A549 (cell line): ENCODE measurements at regions not wholly inside any gene's neighbourhood (a gene's known extent, or its start where the extent isn't known, plus 50 kb on each side); places are given as distances from the start of the nearest gene placed in this dataset.

Experiments
- ATAC-seq, 2 experiments: fragments of 200-7000 bp in 1 of 2; fragments of >200 bp in 1 of 2; cut with Nextera tagmentation in 1 of 2; cut with Tn5 transposase in 1 of 2; 3 replicates each; pipeline versions ENCODE4 v1.8.0 to v1.9.1; 2018 to 2020; ENCODE audit warnings: mild to moderate bottlenecking in 1 of 2, moderate library complexity in 1 of 2
- CTCF ChIA-PET: fragments of 300-600 bp; sonication (Branson Sonifier 250); formaldehyde crosslinking; extraction: SDS; loops from one replicate; lab custom pipeline; 2021; ENCODE audit warnings: antibody characterized with exemption, inconsistent platforms; lab: Yijun Ruan, JAX
- POLR2A ChIA-PET: fragments of 350-600 bp; formaldehyde crosslinking; extraction: SDS; loops from one replicate; lab custom pipeline; 2021; ENCODE audit warnings: antibody characterized with exemption, inconsistent platforms; lab: Yijun Ruan, JAX
- DNase-seq, 2 experiments: peaks; one replicate each; pipeline versions ENCODE4 v3.0.0 to v3.0.0-alpha.2; 2011 to 2016; ENCODE audit warnings: low read depth in 1 of 2, low spot score in 1 of 2
- FAIRE-seq: peaks from 2 replicates; lab custom pipeline; 2011; peaks lifted over from hg19 to GRCh38; lab: Jason Lieb, UNC
- H3K27ac ChIP-seq, 2 experiments: fragments of >200 bp; sonication (Bioruptor Twin); formaldehyde crosslinking; 3 replicates each; pipeline ENCODE4 v1.5.1; 2016 to 2017
- H3K4me1 ChIP-seq: fragments of >200 bp; sonication (Bioruptor Twin); formaldehyde crosslinking; 3 replicates; pipeline ENCODE4 v1.6.1; 2016
- H3K4me2 ChIP-seq: fragments of >200 bp; sonication (Bioruptor Twin); formaldehyde crosslinking; 3 replicates; pipeline ENCODE4 v1.6.1; 2016
- H3K4me3 ChIP-seq: fragments of >200 bp; sonication (Bioruptor Twin); formaldehyde crosslinking; 3 replicates; pipeline ENCODE4 v1.5.1; 2016
- H3K9me3 ChIP-seq: fragments of >200 bp; sonication (Bioruptor Twin); formaldehyde crosslinking; 3 replicates; pipeline ENCODE4 v1.6.1; 2016
- ESRRA ChIP-seq: fragments of 150-350 bp; IDR thresholded peaks from 2 replicates; pipeline ENCODE4 v1.6.1; 2014; ENCODE audit warnings: mild to moderate bottlenecking, low read length, borderline replicate concordance
- FOSL2 ChIP-seq, 2 experiments: fragments of 450-650 bp in 1 of 2; fragments of >200 bp in 1 of 2; sonication (Bioruptor Twin) in 1 of 2; formaldehyde crosslinking; IDR thresholded peaks; 2 replicates each; pipeline versions ENCODE4 v1.5.0 to v1.6.1; 2016 to 2020; ENCODE audit warnings: mild to moderate bottlenecking in 1 of 2, moderate library complexity in 1 of 2
- GATA3 ChIP-seq: IDR thresholded peaks from 2 replicates; pipeline ENCODE4 v1.6.1; 2012; ENCODE audit warnings: borderline replicate concordance
- HDAC2 ChIP-seq: fragments of 200-600 bp; sonication (generic); IDR thresholded peaks from 2 replicates; pipeline ENCODE4 v1.6.1; 2016
- HEYL ChIP-seq: fragments of 250-450 bp; sonication (Bioruptor Pico); IDR thresholded peaks from 2 replicates; pipeline ENCODE4 v1.8.0; 2021; ENCODE audit warnings: mild to moderate bottlenecking, moderate library complexity
- HOXA7 ChIP-seq: fragments of 250-450 bp; sonication (Bioruptor Pico); IDR thresholded peaks from 2 replicates; pipeline ENCODE4 v1.5.0; 2020; ENCODE audit warnings: mild to moderate bottlenecking, moderate library complexity
- JUN ChIP-seq, 2 experiments: fragments of >200 bp; sonication (Bioruptor Twin); formaldehyde crosslinking; IDR thresholded peaks; 2 replicates in 1 of 2; 3 replicates in 1 of 2; pipeline ENCODE4 v1.6.1; 2016 to 2017
- MAFK ChIP-seq: fragments of 450-650 bp; IDR thresholded peaks from 2 replicates; pipeline ENCODE4 v1.6.1; 2014; ENCODE audit not compliant: partially characterized antibody
- NFE2L2 ChIP-seq: fragments of 150-350 bp; conservative IDR thresholded peaks from 2 replicates; pipeline ENCODE4 v1.6.1; 2014; ENCODE audit warnings: low read length
- POLR2AphosphoS2 ChIP-seq: conservative IDR thresholded peaks from 2 replicates; pipeline ENCODE4 v1.6.1; 2012; ENCODE audit warnings: low read length, improper control_type of control experiment, inconsistent platforms
- RARB ChIP-seq: fragments of 250-450 bp; sonication (Bioruptor Pico); IDR thresholded peaks from 2 replicates; pipeline ENCODE4 v1.8.0; 2021; ENCODE audit warnings: mild to moderate bottlenecking, moderate library complexity
- RFX5 ChIP-seq: fragments of 450-650 bp; IDR thresholded peaks from 2 replicates; pipeline ENCODE4 v1.7.1; 2014; ENCODE audit warnings: antibody characterized with exemption, mild to moderate bottlenecking, moderate library complexity
- RNF2 ChIP-seq: fragments of 200-600 bp; sonication (generic); IDR thresholded peaks from 2 replicates; pipeline ENCODE4 v1.6.1; 2016; ENCODE audit warnings: low read depth, mild to moderate bottlenecking, antibody characterized with exemption, moderate library complexity, borderline replicate concordance
- SMC3 ChIP-seq: fragments of >200 bp; sonication (Bioruptor Twin); formaldehyde crosslinking; IDR thresholded peaks from 3 replicates; pipeline ENCODE4 v1.6.1; 2018; ENCODE audit warnings: inconsistent platforms
- SREBF2 ChIP-seq: fragments of 450-650 bp; IDR thresholded peaks from 2 replicates; pipeline ENCODE4 v1.6.1; 2014; ENCODE audit warnings: mild to moderate bottlenecking, moderate library complexity
- WGBS: methylation state at CpG from one replicate; pipeline ENCODE4 v1.1.6; 2017; ENCODE audit errors: missing lambda C conversion rate; 5-methylcytosine and 5-hydroxymethylcytosine counted together
- TF ChIP-seq, protein P1 (sequence below): fragments of 200-600 bp; sonication (generic); IDR thresholded peaks from 2 replicates; pipeline ENCODE4 v1.6.1; 2016; ENCODE audit warnings: antibody characterized with exemption, mild to moderate bottlenecking, moderate library complexity
- TF ChIP-seq, protein P2 (sequence below): IDR thresholded peaks from 2 replicates; pipeline ENCODE4 v1.6.1; 2012; ENCODE audit warnings: low read depth, borderline replicate concordance
- TF ChIP-seq, protein P3 (sequence below): fragments of >200 bp; sonication (Bioruptor Twin); formaldehyde crosslinking; IDR thresholded peaks from 3 replicates; pipeline ENCODE4 v1.6.1; 2016
- TF ChIP-seq, protein P4 (sequence below): fragments of >200 bp; sonication (Bioruptor Twin); formaldehyde crosslinking; IDR thresholded peaks from 2 replicates; pipeline ENCODE4 v1.6.1; 2016

DNA sequence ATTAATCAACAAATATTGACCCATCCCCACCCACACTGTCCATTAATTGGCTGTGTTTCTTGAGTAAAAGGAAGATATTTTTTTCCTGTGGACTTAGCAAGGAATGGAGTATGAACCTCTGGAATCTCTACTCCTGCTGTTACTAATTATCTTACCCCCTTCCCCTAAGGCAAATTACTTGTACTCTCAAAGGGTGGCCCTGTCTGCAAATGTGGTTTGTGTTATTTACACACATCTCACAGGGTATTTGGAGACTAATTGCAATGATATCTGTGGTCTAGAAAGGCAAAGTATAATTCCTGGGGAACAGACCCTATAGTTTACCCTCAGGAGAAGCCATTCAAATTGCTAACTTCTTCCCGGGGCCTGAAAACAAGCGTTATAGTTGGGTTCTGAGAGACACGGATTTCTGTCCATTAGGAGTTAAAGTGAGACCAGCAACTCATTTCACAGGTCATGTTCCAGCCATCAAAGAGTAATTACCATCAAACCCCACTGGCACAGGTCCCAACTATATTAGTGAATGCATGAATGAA, 133.0 kb upstream of the RASGEF1B start:
- no peak for ATAC-seq
- Histone ChIP-seq H3K4me2 (no peak overlapping the region), H3K9me3 (no peaks in the 10 kb centered on the region), H3K4me1 (no peaks in the 10 kb centered on the region), H3K27ac (no peak overlapping the region), H3K4me3 (no peak overlapping the region)
- POLR2A ChIA-PET, result no interaction called here
- no peak for DNase-seq
- no peak for FAIRE-seq
- 52% methylated on average over 3 of the region's 3 CpGs for WGBS
- CTCF ChIA-PET, result no interaction called here
- no peak for TF ChIP-seq NFE2L2
- no peak for TF ChIP-seq JUN (IDR thresholded peaks at IDR 0.05)
- TF ChIP-seq RARB, result no peak
- TF ChIP-seq HDAC2, result no peak
- TF ChIP-seq, protein P1, sequence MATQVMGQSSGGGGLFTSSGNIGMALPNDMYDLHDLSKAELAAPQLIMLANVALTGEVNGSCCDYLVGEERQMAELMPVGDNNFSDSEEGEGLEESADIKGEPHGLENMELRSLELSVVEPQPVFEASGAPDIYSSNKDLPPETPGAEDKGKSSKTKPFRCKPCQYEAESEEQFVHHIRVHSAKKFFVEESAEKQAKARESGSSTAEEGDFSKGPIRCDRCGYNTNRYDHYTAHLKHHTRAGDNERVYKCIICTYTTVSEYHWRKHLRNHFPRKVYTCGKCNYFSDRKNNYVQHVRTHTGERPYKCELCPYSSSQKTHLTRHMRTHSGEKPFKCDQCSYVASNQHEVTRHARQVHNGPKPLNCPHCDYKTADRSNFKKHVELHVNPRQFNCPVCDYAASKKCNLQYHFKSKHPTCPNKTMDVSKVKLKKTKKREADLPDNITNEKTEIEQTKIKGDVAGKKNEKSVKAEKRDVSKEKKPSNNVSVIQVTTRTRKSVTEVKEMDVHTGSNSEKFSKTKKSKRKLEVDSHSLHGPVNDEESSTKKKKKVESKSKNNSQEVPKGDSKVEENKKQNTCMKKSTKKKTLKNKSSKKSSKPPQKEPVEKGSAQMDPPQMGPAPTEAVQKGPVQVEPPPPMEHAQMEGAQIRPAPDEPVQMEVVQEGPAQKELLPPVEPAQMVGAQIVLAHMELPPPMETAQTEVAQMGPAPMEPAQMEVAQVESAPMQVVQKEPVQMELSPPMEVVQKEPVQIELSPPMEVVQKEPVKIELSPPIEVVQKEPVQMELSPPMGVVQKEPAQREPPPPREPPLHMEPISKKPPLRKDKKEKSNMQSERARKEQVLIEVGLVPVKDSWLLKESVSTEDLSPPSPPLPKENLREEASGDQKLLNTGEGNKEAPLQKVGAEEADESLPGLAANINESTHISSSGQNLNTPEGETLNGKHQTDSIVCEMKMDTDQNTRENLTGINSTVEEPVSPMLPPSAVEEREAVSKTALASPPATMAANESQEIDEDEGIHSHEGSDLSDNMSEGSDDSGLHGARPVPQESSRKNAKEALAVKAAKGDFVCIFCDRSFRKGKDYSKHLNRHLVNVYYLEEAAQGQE, result no peak
- TF ChIP-seq, protein P2, sequence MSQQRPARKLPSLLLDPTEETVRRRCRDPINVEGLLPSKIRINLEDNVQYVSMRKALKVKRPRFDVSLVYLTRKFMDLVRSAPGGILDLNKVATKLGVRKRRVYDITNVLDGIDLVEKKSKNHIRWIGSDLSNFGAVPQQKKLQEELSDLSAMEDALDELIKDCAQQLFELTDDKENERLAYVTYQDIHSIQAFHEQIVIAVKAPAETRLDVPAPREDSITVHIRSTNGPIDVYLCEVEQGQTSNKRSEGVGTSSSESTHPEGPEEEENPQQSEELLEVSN, result no peak
- TF ChIP-seq RNF2, result no peak
- no peak for TF ChIP-seq POLR2AphosphoS2
- TF ChIP-seq GATA3, result no peak
- no peak for TF ChIP-seq ESRRA

DNA sequence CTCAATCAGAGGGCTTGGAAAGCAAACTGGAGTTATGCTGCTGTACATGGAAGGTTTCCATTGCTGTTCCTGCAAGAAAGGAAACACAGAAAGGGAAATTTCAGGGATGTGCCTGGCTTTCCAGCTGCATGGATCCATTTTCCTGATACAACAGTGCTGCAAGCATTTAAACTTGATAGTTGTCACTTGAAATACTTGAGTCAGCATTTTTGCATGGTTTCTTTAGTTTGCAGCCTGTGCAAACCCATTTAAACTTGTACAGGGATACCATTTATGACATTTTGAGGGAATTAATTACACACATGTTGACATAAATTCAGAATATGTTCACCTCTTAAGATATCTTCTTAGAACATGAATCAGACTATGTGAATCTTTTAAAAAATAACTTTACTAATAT, 131.1 kb upstream of the RASGEF1B start:
- CTCF ChIA-PET, result no interaction called here
- TF ChIP-seq, protein P3, sequence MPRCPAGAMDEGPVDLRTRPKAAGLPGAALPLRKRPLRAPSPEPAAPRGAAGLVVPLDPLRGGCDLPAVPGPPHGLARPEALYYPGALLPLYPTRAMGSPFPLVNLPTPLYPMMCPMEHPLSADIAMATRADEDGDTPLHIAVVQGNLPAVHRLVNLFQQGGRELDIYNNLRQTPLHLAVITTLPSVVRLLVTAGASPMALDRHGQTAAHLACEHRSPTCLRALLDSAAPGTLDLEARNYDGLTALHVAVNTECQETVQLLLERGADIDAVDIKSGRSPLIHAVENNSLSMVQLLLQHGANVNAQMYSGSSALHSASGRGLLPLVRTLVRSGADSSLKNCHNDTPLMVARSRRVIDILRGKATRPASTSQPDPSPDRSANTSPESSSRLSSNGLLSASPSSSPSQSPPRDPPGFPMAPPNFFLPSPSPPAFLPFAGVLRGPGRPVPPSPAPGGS, result no peak
- TF ChIP-seq, protein P4, sequence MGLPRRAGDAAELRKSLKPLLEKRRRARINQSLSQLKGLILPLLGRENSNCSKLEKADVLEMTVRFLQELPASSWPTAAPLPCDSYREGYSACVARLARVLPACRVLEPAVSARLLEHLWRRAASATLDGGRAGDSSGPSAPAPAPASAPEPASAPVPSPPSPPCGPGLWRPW, result no peak
- TF ChIP-seq MAFK (peak; percentile 86), FOSL2 (IDR thresholded peaks at IDR 0.05) (no peak), FOSL2 (CRISPR knock-in tag; IDR thresholded peaks at IDR 0.05) (no peak)
- FAIRE-seq, result no peak

DNA sequence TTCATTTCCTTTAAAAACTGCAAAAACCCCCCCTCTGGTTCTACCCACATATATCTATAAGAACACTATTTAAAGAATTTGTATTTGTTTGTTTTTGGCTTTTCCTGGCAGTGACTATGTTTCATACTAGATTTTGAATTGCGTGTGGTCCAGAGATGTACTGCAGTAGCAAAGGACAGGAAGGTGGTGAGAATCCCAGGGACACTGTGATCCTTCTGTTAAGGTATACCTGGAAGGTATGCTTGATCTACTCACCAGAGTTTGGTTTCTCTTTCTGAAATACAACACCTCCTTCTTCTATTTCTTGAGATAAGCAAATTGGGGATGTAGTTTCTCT, 129.6 kb upstream of the RASGEF1B start:
- ChIA-PET CTCF (interaction anchor here (0.8 kb wide), 1 partner anchor 63 kb away, joined by 3 read pairs; no protein-coding TSS in a partner anchor), POLR2A (no interaction called here)
- Histone ChIP-seq H3K4me3 (no peak overlapping the region), H3K9me3 (no peaks in the 10 kb centered on the region), H3K4me1 (no peaks in the 10 kb centered on the region), H3K4me2 (no peak overlapping the region), H3K27ac (no peak overlapping the region)
- WGBS, result 24% methylated on average over 1 of the region's 1 CpG
- no peak for DNase-seq
- FAIRE-seq, result no peak
- ATAC-seq, result no peak
- TF ChIP-seq FOSL2 (IDR thresholded peaks at IDR 0.05), result no peak
- no peak for TF ChIP-seq FOSL2 (CRISPR knock-in tag; IDR thresholded peaks at IDR 0.05)
- TF ChIP-seq RFX5, result no peak
- TF ChIP-seq HOXA7, result no peak
- TF ChIP-seq HEYL (CRISPR knock-in tag), result no peak
- no peak for TF ChIP-seq ESRRA
- TF ChIP-seq SREBF2, result no peak
- TF ChIP-seq SMC3, result no peak

More for the DNA sequence above, 131.1 kb upstream of the RASGEF1B start:
- H3K4me3 ChIP-seq, result no peak overlapping the region
- H3K4me2 ChIP-seq, result no peak overlapping the region
- H3K9me3 ChIP-seq, result no peaks in the 10 kb centered on the region
- no peaks in the 10 kb centered on the region for H3K4me1 ChIP-seq
- POLR2A ChIA-PET, result no interaction called here
- ATAC-seq (no peak), DNase-seq (no peak)
- H3K27ac ChIP-seq, result no peak overlapping the region
